ENCODE measurements at regions not wholly inside any gene's neighbourhood (a gene's known extent, or its start where the extent isn't known, plus 50 kb on each side); places are given as distances from the start of the nearest gene placed in this dataset.

DNA sequence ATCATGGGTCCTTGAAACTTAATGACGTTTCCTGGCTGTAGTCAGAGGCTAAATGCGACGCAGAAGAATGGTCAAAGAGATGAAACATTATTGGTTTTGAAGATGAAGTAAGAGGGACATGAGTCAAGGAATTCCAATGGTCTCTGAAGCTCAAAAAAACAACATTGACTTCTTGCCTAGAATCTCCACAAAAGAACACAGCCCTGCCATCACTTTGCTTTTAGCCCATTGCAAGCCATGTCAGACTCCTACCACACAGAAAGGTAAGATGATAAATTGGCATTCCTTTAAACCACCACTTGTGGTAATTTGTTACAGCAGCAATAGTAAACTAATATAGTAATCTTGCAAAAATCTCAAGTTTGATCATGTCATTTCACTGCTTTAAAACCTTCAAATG, 109.4 kb downstream of the TMEM26 start:
- Histone ChIP-seq H3K9me1 (ENCODE audit: control insufficient read depth, extremely low read depth, insufficient read depth, low read length) (no peaks in the 10 kb centered on the region), H3K36me3 (ENCODE audit: control insufficient read depth in 2 of 2, extremely low read depth in 1 of 2, insufficient read depth in 2 of 2, low read length in 2 of 2) (no peaks in the 10 kb centered on the region), H4K20me1 (ENCODE audit: control insufficient read depth, extremely low read depth, insufficient read depth, low read length) (no peaks in the 10 kb centered on the region), H3K79me2 (ENCODE audit: control insufficient read depth, insufficient read depth, low read length) (no peaks in the 10 kb centered on the region), H3K27ac (ENCODE audit: control insufficient read depth, insufficient read depth, low read length) (no peak overlapping the region), H2AFZ (ENCODE audit: control insufficient read depth, low read length) (no peak overlapping the region), H3K9ac (ENCODE audit: control insufficient read depth, extremely low read depth, insufficient read depth, low read length) (no peak overlapping the region), H3K4me3 (ENCODE audit: control insufficient read depth in 2 of 3, extremely low read depth in 1 of 3, insufficient read depth in 2 of 3, low read depth in 1 of 3, low read length in 3 of 3) (no peak overlapping the region), H3K4me2 (ENCODE audit: control insufficient read depth, extremely low read depth, insufficient read depth, low read depth, low read length) (no peak overlapping the region), H3K4me1 (ENCODE audit: control insufficient read depth, extremely low read depth, insufficient read depth, low read length) (no peaks in the 10 kb centered on the region), H3K27me3 (ENCODE audit: control insufficient read depth, extremely low read depth, insufficient read depth, low read length) (no peaks in the 10 kb centered on the region), H3K9me3 (ENCODE audit: control insufficient read depth, low read depth, low read length) (no peaks in the 10 kb centered on the region)
- no peak for TF ChIP-seq EZH2 (IDR thresholded peaks at IDR 0.05; ENCODE audit: low read length)
- TF ChIP-seq, protein P1, sequence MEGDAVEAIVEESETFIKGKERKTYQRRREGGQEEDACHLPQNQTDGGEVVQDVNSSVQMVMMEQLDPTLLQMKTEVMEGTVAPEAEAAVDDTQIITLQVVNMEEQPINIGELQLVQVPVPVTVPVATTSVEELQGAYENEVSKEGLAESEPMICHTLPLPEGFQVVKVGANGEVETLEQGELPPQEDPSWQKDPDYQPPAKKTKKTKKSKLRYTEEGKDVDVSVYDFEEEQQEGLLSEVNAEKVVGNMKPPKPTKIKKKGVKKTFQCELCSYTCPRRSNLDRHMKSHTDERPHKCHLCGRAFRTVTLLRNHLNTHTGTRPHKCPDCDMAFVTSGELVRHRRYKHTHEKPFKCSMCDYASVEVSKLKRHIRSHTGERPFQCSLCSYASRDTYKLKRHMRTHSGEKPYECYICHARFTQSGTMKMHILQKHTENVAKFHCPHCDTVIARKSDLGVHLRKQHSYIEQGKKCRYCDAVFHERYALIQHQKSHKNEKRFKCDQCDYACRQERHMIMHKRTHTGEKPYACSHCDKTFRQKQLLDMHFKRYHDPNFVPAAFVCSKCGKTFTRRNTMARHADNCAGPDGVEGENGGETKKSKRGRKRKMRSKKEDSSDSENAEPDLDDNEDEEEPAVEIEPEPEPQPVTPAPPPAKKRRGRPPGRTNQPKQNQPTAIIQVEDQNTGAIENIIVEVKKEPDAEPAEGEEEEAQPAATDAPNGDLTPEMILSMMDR (optimal IDR thresholded peaks at IDR 0.05 in 1 of 3, IDR thresholded peaks at IDR 0.05 in 1 of 3, conservative IDR thresholded peaks at IDR 0.05 in 1 of 3; ENCODE audit: extremely low read depth in 1 of 3, insufficient read depth in 2 of 3, low read length in 3 of 3), result no peak
- dilution Hi-C loops (cut with MboI; ENCODE audit: extremely low pct_ligation_motif_present, low sequenced_read_pairs), result no loop called here
- FAIRE-seq, result no peak
- no peak for DNase-seq (ENCODE audit: low read depth, low spot score)

DNA sequence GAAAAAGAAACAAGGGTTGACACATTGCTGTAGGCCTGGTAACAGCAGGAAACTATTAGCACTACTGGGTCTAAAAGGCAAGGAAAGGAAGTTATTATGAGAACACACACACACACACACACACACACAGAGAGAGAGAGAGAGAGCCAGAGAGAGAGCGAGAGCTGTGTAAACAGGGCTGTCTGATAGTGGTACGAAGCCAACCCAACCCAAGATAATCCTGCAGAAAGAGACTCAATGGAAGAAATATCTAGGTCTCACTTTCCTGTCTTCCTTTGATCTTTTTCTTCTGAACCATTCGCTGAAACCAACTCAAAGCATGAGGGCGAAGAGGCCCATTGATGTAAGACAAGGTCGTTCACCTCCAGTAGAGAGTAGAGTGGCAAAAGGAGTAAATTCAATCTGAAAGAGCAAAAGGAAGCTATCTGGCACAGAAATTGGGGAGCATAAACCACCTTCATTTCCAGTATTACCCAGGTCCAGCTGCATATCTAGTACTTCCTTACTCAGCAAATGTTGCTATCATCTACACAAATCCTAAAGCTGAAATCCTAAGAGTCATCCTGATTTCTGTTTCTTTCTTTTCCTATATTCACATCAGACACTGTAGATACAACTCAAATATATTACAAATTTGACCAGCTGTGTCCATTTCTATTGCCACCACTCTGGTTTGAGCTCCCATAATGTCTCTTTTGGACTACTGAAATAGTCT, 110.2 kb downstream of the TMEM26 start:
- no peak overlapping the region for H3K4me3 ChIP-seq (ENCODE audit: control insufficient read depth in 2 of 3, extremely low read depth in 1 of 3, insufficient read depth in 2 of 3, low read depth in 1 of 3, low read length in 3 of 3)

More for the DNA sequence above, 110.2 kb downstream of the TMEM26 start:
- FAIRE-seq (no peak), DNase-seq (ENCODE audit: low read depth, low spot score) (no peak)
- Histone ChIP-seq H3K27me3 (ENCODE audit: control insufficient read depth, extremely low read depth, insufficient read depth, low read length) (no peaks in the 10 kb centered on the region), H3K4me1 (ENCODE audit: control insufficient read depth, extremely low read depth, insufficient read depth, low read length) (no peaks in the 10 kb centered on the region), H3K4me2 (ENCODE audit: control insufficient read depth, extremely low read depth, insufficient read depth, low read depth, low read length) (no peak overlapping the region), H4K20me1 (ENCODE audit: control insufficient read depth, extremely low read depth, insufficient read depth, low read length) (no peaks in the 10 kb centered on the region), H3K9me1 (ENCODE audit: control insufficient read depth, extremely low read depth, insufficient read depth, low read length) (no peaks in the 10 kb centered on the region), H3K36me3 (ENCODE audit: control insufficient read depth in 2 of 2, extremely low read depth in 1 of 2, insufficient read depth in 2 of 2, low read length in 2 of 2) (no peaks in the 10 kb centered on the region), H2AFZ (ENCODE audit: control insufficient read depth, low read length) (no peak overlapping the region), H3K79me2 (ENCODE audit: control insufficient read depth, insufficient read depth, low read length) (no peaks in the 10 kb centered on the region), H3K9ac (ENCODE audit: control insufficient read depth, extremely low read depth, insufficient read depth, low read length) (no peak overlapping the region), H3K9me3 (ENCODE audit: control insufficient read depth, low read depth, low read length) (no peaks in the 10 kb centered on the region), H3K27ac (ENCODE audit: control insufficient read depth, insufficient read depth, low read length) (no peak overlapping the region)
- dilution Hi-C loops (cut with MboI; ENCODE audit: extremely low pct_ligation_motif_present, low sequenced_read_pairs), result no loop called here
- no peak for TF ChIP-seq EZH2 (IDR thresholded peaks at IDR 0.05; ENCODE audit: low read length)
- TF ChIP-seq, protein P1 (optimal IDR thresholded peaks at IDR 0.05 in 1 of 3, IDR thresholded peaks at IDR 0.05 in 1 of 3, conservative IDR thresholded peaks at IDR 0.05 in 1 of 3; ENCODE audit: extremely low read depth in 1 of 3, insufficient read depth in 2 of 3, low read length in 3 of 3), result no peak

Measured in keratinocyte (primary cell).